A549 (cell line): ENCODE measurements at regions not wholly inside any gene's neighbourhood (a gene's known extent, or its start where the extent isn't known, plus 50 kb on each side); places are given as distances from the start of the nearest gene placed in this dataset.
"Not testable (repeated sequence)": the region's sequence is repeated elsewhere in the genome, so short reads cannot be mapped to it uniquely, and the experiment has no call there.

Source experiments
- ATAC-seq, 2 experiments: fragments of 200-7000 bp in 1 of 2; fragments of >200 bp in 1 of 2; cut with Nextera tagmentation in 1 of 2; cut with Tn5 transposase in 1 of 2; 3 replicates each; pipeline versions ENCODE4 v1.8.0 to v1.9.1; 2018 to 2020; ENCODE audit warnings: mild to moderate bottlenecking in 1 of 2, moderate library complexity in 1 of 2
- CTCF ChIA-PET: fragments of 300-600 bp; sonication (Branson Sonifier 250); formaldehyde crosslinking; extraction: SDS; loops from one replicate; lab custom pipeline; 2021; ENCODE audit warnings: antibody characterized with exemption, inconsistent platforms; lab: Yijun Ruan, JAX
- POLR2A ChIA-PET: fragments of 350-600 bp; formaldehyde crosslinking; extraction: SDS; loops from one replicate; lab custom pipeline; 2021; ENCODE audit warnings: antibody characterized with exemption, inconsistent platforms; lab: Yijun Ruan, JAX
- DNase-seq, 2 experiments: peaks; one replicate each; pipeline versions ENCODE4 v3.0.0 to v3.0.0-alpha.2; 2011 to 2016; ENCODE audit warnings: low read depth in 1 of 2, low spot score in 1 of 2
- FAIRE-seq: peaks from 2 replicates; lab custom pipeline; 2011; peaks lifted over from hg19 to GRCh38; lab: Jason Lieb, UNC
- H3K27ac ChIP-seq, 2 experiments: fragments of >200 bp; sonication (Bioruptor Twin); formaldehyde crosslinking; 3 replicates each; pipeline ENCODE4 v1.5.1; 2016 to 2017
- H3K4me1 ChIP-seq: fragments of >200 bp; sonication (Bioruptor Twin); formaldehyde crosslinking; 3 replicates; pipeline ENCODE4 v1.6.1; 2016
- H3K4me2 ChIP-seq: fragments of >200 bp; sonication (Bioruptor Twin); formaldehyde crosslinking; 3 replicates; pipeline ENCODE4 v1.6.1; 2016
- H3K4me3 ChIP-seq: fragments of >200 bp; sonication (Bioruptor Twin); formaldehyde crosslinking; 3 replicates; pipeline ENCODE4 v1.5.1; 2016
- H3K9me3 ChIP-seq: fragments of >200 bp; sonication (Bioruptor Twin); formaldehyde crosslinking; 3 replicates; pipeline ENCODE4 v1.6.1; 2016
- CBX8 ChIP-seq: fragments of 200-600 bp; sonication (generic); IDR thresholded peaks from 2 replicates; pipeline ENCODE4 v1.6.1; 2016
- EHMT2 ChIP-seq: fragments of 200-600 bp; sonication (generic); IDR thresholded peaks from 2 replicates; pipeline ENCODE4 v1.6.1; 2016; ENCODE audit warnings: antibody characterized with exemption, low read depth, mild to moderate bottlenecking, moderate library complexity
- EP300 ChIP-seq, 2 experiments: fragments of >200 bp; sonication (Bioruptor Twin); formaldehyde crosslinking; IDR thresholded peaks; 2 replicates in 1 of 2; 3 replicates in 1 of 2; pipeline ENCODE4 v1.6.1; 2016 to 2017
- FOSB ChIP-seq: fragments of 250-450 bp; sonication (Bioruptor Pico); IDR thresholded peaks from 2 replicates; pipeline ENCODE4 v1.5.0; 2020; ENCODE audit warnings: mild to moderate bottlenecking, moderate library complexity
- HEYL ChIP-seq: fragments of 250-450 bp; sonication (Bioruptor Pico); IDR thresholded peaks from 2 replicates; pipeline ENCODE4 v1.8.0; 2021; ENCODE audit warnings: mild to moderate bottlenecking, moderate library complexity
- KDM1A ChIP-seq: fragments of 200-600 bp; sonication (generic); IDR thresholded peaks from 2 replicates; pipeline ENCODE4 v1.6.1; 2016; ENCODE audit warnings: low read depth, mild to moderate bottlenecking
- KDM5A ChIP-seq: fragments of 200-600 bp; sonication (generic); IDR thresholded peaks from 2 replicates; pipeline ENCODE4 v1.6.1; 2016; ENCODE audit warnings: antibody characterized with exemption, mild to moderate bottlenecking
- MAFK ChIP-seq: fragments of 450-650 bp; IDR thresholded peaks from 2 replicates; pipeline ENCODE4 v1.6.1; 2014; ENCODE audit not compliant: partially characterized antibody
- POLR2A ChIP-seq: IDR thresholded peaks from 2 replicates; pipeline ENCODE4 v1.6.1; 2012; ENCODE audit warnings: mild to moderate bottlenecking, low read length
- RAD21 ChIP-seq, 2 experiments: fragments of >200 bp in 1 of 2; sonication (Bioruptor Twin) in 1 of 2; formaldehyde crosslinking in 1 of 2; IDR thresholded peaks in 1 of 2; conservative IDR thresholded peaks in 1 of 2; 2 replicates in 1 of 2; 3 replicates in 1 of 2; pipeline ENCODE4 v1.6.1; 2012 to 2018; ENCODE audit warnings: inconsistent platforms in 1 of 2
- REST ChIP-seq: fragments of 200-600 bp; sonication (generic); IDR thresholded peaks from 2 replicates; pipeline ENCODE4 v1.6.1; 2016; ENCODE audit warnings: antibody characterized with exemption, mild to moderate bottlenecking, moderate library complexity
- RNF2 ChIP-seq: fragments of 200-600 bp; sonication (generic); IDR thresholded peaks from 2 replicates; pipeline ENCODE4 v1.6.1; 2016; ENCODE audit warnings: low read depth, mild to moderate bottlenecking, antibody characterized with exemption, moderate library complexity, borderline replicate concordance
- SREBF2 ChIP-seq: fragments of 450-650 bp; IDR thresholded peaks from 2 replicates; pipeline ENCODE4 v1.6.1; 2014; ENCODE audit warnings: mild to moderate bottlenecking, moderate library complexity
- TP53 ChIP-seq: fragments of 250-450 bp; sonication (Bioruptor Pico); IDR thresholded peaks from 2 replicates; pipeline ENCODE4 v1.5.0; 2021; ENCODE audit warnings: mild to moderate bottlenecking, moderate library complexity
- ZSCAN20 ChIP-seq: fragments of 250-450 bp; sonication (Bioruptor Pico); IDR thresholded peaks from 2 replicates; pipeline ENCODE4 v1.8.0; 2022; ENCODE audit warnings: mild to moderate bottlenecking, moderate library complexity
- WGBS: methylation state at CpG from one replicate; pipeline ENCODE4 v1.1.6; 2017; ENCODE audit errors: missing lambda C conversion rate; 5-methylcytosine and 5-hydroxymethylcytosine counted together
- TF ChIP-seq, protein P1 (sequence below): IDR thresholded peaks from 2 replicates; pipeline ENCODE4 v1.6.1; 2012
- TF ChIP-seq, protein P2 (sequence below): IDR thresholded peaks from 2 replicates; pipeline ENCODE4 v1.6.1; 2012
- TF ChIP-seq, protein P3 (sequence below): fragments of 250-450 bp; sonication (Bioruptor Pico); IDR thresholded peaks from 2 replicates; pipeline ENCODE4 v1.5.0; 2020; ENCODE audit warnings: low read depth, mild to moderate bottlenecking, moderate library complexity

GRCh38 chr5:85588268-85588667 is 1029.5 kb upstream of the COX7C start:
- H3K4me2 ChIP-seq, DNase-seq, CTCF ChIA-PET, POLR2A ChIA-PET, H3K27ac ChIP-seq, ATAC-seq, H3K4me1 ChIP-seq, H3K4me3 ChIP-seq, H3K9me3 ChIP-seq, FAIRE-seq: not testable (repeated sequence)
- 0% methylated on average over 3 of the region's 3 CpGs for WGBS

GRCh38 chr5:85590764-85591163 is 1027.0 kb upstream of the COX7C start:
- DNase-seq (no peak), FAIRE-seq (no peak), ATAC-seq (no peak)
- POLR2A ChIA-PET = no interaction called here
- Histone ChIP-seq H3K4me1 (no peaks in the 10 kb centered on the region), H3K27ac (no peak overlapping the region), H3K4me3 (no peak overlapping the region), H3K9me3 (no peaks in the 10 kb centered on the region), H3K4me2 (no peak overlapping the region)
- 15% methylated on average over 2 of the region's 2 CpGs for WGBS
- TF ChIP-seq EP300 (IDR thresholded peaks at IDR 0.05) (no peak), RNF2 (no peak), CBX8 (no peak), HEYL (no peak), MAFK (no peak), FOSB (CRISPR knock-in tag) (no peak), ZSCAN20 (CRISPR knock-in tag) (no peak), POLR2A (no peak)
- TF ChIP-seq, protein P1, sequence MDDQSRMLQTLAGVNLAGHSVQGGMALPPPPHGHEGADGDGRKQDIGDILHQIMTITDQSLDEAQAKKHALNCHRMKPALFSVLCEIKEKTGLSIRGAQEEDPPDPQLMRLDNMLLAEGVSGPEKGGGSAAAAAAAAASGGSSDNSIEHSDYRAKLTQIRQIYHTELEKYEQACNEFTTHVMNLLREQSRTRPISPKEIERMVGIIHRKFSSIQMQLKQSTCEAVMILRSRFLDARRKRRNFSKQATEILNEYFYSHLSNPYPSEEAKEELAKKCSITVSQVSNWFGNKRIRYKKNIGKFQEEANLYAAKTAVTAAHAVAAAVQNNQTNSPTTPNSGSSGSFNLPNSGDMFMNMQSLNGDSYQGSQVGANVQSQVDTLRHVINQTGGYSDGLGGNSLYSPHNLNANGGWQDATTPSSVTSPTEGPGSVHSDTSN = no peak
- TF ChIP-seq, protein P2, sequence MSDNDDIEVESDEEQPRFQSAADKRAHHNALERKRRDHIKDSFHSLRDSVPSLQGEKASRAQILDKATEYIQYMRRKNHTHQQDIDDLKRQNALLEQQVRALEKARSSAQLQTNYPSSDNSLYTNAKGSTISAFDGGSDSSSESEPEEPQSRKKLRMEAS = no peak
- TF ChIP-seq, protein P3, sequence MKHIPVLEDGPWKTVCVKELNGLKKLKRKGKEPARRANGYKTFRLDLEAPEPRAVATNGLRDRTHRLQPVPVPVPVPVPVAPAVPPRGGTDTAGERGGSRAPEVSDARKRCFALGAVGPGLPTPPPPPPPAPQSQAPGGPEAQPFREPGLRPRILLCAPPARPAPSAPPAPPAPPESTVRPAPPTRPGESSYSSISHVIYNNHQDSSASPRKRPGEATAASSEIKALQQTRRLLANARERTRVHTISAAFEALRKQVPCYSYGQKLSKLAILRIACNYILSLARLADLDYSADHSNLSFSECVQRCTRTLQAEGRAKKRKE = no peak
- CTCF ChIA-PET = no interaction called here

DNA sequence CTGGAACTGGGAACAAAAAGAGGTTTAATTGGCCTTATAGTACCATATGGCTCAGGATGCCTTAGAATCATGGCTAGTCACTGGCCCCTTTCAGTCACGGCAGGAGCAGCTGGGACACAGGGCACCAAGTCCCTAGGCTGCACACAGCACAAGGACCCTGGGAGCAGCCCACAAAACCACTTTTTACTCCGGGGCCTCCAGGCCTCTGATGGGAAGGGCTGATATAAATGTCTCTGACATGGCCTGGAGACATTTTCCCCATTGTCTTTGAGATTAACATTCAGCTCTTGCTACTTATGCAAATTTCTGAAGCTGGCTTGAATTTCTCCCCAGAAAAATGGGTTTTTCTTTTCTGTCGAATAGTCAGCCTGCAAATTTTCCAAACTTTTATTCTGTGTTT is 1026.4 kb upstream of the COX7C start:
- Histone ChIP-seq H3K4me1 (no peaks in the 10 kb centered on the region), H3K4me2 (no peak overlapping the region), H3K9me3 (no peaks in the 10 kb centered on the region), H3K27ac (no peak overlapping the region), H3K4me3 (no peak overlapping the region)
- ChIA-PET CTCF (no interaction called here), POLR2A (no interaction called here)
- WGBS = 11% methylated on average over 3 of the region's 3 CpGs
- FAIRE-seq = no peak
- no peak for ATAC-seq
- no peak for TF ChIP-seq KDM1A
- no peak for TF ChIP-seq SREBF2
- TF ChIP-seq KDM5A = no peak
- TF ChIP-seq RAD21 (conservative IDR thresholded peaks at IDR 0.05 in 1 of 2, IDR thresholded peaks at IDR 0.05 in 1 of 2) = no peak
- no peak for TF ChIP-seq REST
- TF ChIP-seq, protein P3 = no peak
- TF ChIP-seq EHMT2 = no peak
- TF ChIP-seq TP53 (CRISPR knock-in tag) = no peak
- no peak for DNase-seq
